ENCODE measurements at regions not wholly inside any gene's neighbourhood (a gene's known extent, or its start where the extent isn't known, plus 50 kb on each side); places are given as distances from the start of the nearest gene placed in this dataset.

DNA sequence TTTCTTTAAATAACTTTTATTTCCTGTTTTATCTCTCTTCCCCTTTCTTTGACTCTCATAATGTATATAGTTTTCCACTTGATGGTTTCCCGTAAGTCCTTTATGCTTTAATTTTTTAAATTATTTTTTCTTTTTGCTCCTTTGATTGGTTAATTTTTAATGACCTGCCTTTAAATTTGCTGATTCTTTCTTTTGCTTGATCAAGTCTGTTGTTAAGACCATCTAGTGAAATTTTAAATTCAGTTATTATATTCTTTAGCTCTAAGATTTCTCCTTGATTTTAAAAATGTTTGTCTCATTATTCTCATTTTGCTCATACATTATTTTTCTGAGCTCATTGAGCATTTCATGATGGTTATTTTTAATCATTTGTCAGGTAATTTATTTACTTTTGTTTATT lies 718.6 kb downstream of the METTL15 start:
- Histone ChIP-seq H3K9me3 (ENCODE audit: control insufficient read depth in 2 of 2, insufficient read depth in 1 of 2, low read depth in 1 of 2, low read length in 1 of 2) (no peaks in the 10 kb centered on the region), H3K27me3 (ENCODE audit: control insufficient read depth in 1 of 2, insufficient read depth in 2 of 2, low read length in 2 of 2) (no peaks in the 10 kb centered on the region), H3K36me3 (ENCODE audit: control insufficient read depth in 2 of 2, insufficient read depth in 2 of 2, low read length in 1 of 2) (no peaks in the 10 kb centered on the region), H3K4me3 (ENCODE audit: low read depth in 1 of 2, low read length in 2 of 2) (no peak overlapping the region), H3K4me1 (ENCODE audit: control insufficient read depth in 2 of 2, insufficient read depth in 2 of 2, low read length in 1 of 2) (no peaks in the 10 kb centered on the region), H3K27ac (ENCODE audit: low read depth in 2 of 2, low read length in 1 of 2) (no peak overlapping the region)
- 83 to 92% methylated on average over 1 of the region's 1 CpG for WGBS, 2 donors

DNA sequence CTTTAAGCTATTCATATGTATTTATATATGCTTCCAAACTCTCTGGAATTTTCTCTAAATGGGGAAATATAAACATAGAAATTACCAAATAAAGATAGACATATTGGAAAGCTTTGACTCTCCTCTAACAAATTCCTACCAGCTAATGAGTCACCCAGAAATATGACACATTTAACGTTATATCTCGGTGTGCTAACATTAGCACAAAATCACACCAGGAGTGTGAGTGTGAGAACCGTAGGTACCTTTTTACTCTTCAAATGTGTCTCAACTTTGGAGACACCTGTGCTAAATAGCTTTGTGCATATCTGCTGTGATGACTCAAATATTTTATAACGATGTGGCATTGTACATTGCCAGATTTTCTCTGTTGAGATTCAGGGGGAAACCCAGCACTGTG lies 714.4 kb downstream of the METTL15 start:
- H3K4me1 ChIP-seq (ENCODE audit: control insufficient read depth in 2 of 2, insufficient read depth in 2 of 2, low read length in 1 of 2) = no peaks in the 10 kb centered on the region
- H3K27me3 ChIP-seq (ENCODE audit: control insufficient read depth in 1 of 2, insufficient read depth in 2 of 2, low read length in 2 of 2) = no peaks in the 10 kb centered on the region
- H3K4me3 ChIP-seq (ENCODE audit: low read depth in 1 of 2, low read length in 2 of 2) = no peak overlapping the region
- WGBS, 2 donors = 73 to 78% methylated on average over 4 of the region's 4 CpGs
- no peaks in the 10 kb centered on the region for H3K36me3 ChIP-seq (ENCODE audit: control insufficient read depth in 2 of 2, insufficient read depth in 2 of 2, low read length in 1 of 2)
- H3K9me3 ChIP-seq (ENCODE audit: control insufficient read depth in 2 of 2, insufficient read depth in 1 of 2, low read depth in 1 of 2, low read length in 1 of 2) = no peaks in the 10 kb centered on the region
- no peak overlapping the region for H3K27ac ChIP-seq (ENCODE audit: low read depth in 2 of 2, low read length in 1 of 2)

DNA sequence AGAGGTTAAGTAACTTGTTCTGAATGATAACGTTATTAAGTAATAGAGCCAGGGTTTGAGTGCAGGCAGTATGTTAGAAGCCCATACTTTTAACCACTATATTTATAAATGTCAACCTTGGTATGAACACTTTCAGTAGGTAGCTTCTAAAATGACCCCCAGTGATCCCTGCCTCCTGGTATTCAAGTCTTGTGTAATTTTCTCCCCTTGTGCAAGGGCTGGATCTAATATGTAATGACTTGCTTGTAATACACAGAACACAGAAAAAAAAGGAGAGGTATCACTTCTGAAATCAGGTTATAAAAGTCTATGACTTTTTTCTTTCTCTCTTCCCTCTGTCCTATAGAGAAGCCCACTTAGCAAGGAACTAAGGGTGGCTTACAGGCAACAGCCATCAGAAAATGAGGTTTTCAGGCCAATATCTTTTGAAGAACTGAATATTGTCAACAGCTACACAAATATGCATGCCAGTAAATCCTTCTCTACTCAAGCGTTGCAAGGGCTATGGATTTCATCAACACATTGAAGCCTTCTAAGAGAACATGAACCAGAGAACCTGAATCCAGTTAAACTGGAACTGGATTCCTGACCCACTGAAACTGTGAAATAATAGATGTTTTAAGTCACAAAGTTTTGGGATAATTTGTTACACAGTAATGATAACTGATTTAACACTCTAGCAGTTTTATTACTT lies 712.3 kb downstream of the METTL15 start:
- 74 to 76% methylated on average over 2 of the region's 2 CpGs for WGBS, 2 donors
- Histone ChIP-seq H3K27me3 (ENCODE audit: control insufficient read depth in 1 of 2, insufficient read depth in 2 of 2, low read length in 2 of 2) (no peaks in the 10 kb centered on the region), H3K4me1 (ENCODE audit: control insufficient read depth in 2 of 2, insufficient read depth in 2 of 2, low read length in 1 of 2) (no peaks in the 10 kb centered on the region), H3K27ac (ENCODE audit: low read depth in 2 of 2, low read length in 1 of 2) (no peak overlapping the region), H3K4me3 (ENCODE audit: low read depth in 1 of 2, low read length in 2 of 2) (no peak overlapping the region), H3K9me3 (ENCODE audit: control insufficient read depth in 2 of 2, insufficient read depth in 1 of 2, low read depth in 1 of 2, low read length in 1 of 2) (no peaks in the 10 kb centered on the region), H3K36me3 (ENCODE audit: control insufficient read depth in 2 of 2, insufficient read depth in 2 of 2, low read length in 1 of 2) (no peaks in the 10 kb centered on the region)

DNA sequence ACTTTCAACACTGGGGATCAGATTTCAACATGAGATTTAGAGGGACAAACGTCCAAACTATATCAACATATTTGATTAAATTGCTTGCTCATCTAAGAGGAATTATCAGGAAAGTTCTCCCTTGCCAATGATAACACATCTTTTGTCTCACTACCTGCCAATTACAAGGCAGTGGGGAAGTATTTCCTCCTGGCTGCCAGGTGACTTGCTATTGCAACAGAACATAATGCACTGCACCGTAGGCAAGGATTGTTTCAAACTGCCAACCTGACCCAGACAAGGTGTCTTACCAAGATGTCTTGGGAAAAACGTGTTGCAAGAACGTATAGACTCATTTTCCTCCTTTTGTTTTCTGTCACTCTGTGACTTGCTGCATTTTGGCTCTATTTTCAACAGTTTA lies 711.6 kb downstream of the METTL15 start:
- no peak overlapping the region for H3K4me3 ChIP-seq (ENCODE audit: low read depth in 1 of 2, low read length in 2 of 2)
- no peaks in the 10 kb centered on the region for H3K36me3 ChIP-seq (ENCODE audit: control insufficient read depth in 2 of 2, insufficient read depth in 2 of 2, low read length in 1 of 2)
- no peak overlapping the region for H3K27ac ChIP-seq (ENCODE audit: low read depth in 2 of 2, low read length in 1 of 2)
- H3K4me1 ChIP-seq (ENCODE audit: control insufficient read depth in 2 of 2, insufficient read depth in 2 of 2, low read length in 1 of 2) = no peaks in the 10 kb centered on the region
- 51 to 52% methylated on average over 4 of the region's 4 CpGs for WGBS, 2 donors
- no peaks in the 10 kb centered on the region for H3K9me3 ChIP-seq (ENCODE audit: control insufficient read depth in 2 of 2, insufficient read depth in 1 of 2, low read depth in 1 of 2, low read length in 1 of 2)
- no peaks in the 10 kb centered on the region for H3K27me3 ChIP-seq (ENCODE audit: control insufficient read depth in 1 of 2, insufficient read depth in 2 of 2, low read length in 2 of 2)

DNA sequence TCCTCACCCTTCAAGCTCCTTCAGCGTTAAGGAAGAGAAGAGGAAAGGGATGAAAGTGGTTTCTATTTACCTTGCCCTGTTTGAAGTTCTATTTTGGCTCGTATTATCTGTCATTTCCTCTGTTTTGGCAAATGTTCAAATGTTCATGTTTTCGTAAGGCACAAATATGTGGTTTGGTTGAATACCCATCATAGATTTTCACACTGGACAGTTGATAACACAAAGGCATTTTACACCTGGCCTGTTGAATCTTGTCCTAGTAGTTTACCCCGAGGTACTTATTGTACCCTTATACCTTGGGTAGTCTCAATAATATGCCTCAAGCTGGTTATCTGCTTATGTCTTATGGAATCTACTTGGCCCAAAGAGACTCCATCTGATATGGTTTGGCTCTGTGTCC lies 706.9 kb downstream of the METTL15 start:
- Histone ChIP-seq H3K4me3 (ENCODE audit: low read depth in 1 of 2, low read length in 2 of 2) (no peak overlapping the region), H3K36me3 (ENCODE audit: control insufficient read depth in 2 of 2, insufficient read depth in 2 of 2, low read length in 1 of 2) (no peaks in the 10 kb centered on the region), H3K27ac (ENCODE audit: low read depth in 2 of 2, low read length in 1 of 2) (no peak overlapping the region), H3K27me3 (ENCODE audit: control insufficient read depth in 1 of 2, insufficient read depth in 2 of 2, low read length in 2 of 2) (no peaks in the 10 kb centered on the region), H3K4me1 (ENCODE audit: control insufficient read depth in 2 of 2, insufficient read depth in 2 of 2, low read length in 1 of 2) (no peaks in the 10 kb centered on the region), H3K9me3 (ENCODE audit: control insufficient read depth in 2 of 2, insufficient read depth in 1 of 2, low read depth in 1 of 2, low read length in 1 of 2) (no peaks in the 10 kb centered on the region)
- 40 to 54% methylated on average over 4 of the region's 4 CpGs for WGBS, 2 donors

DNA sequence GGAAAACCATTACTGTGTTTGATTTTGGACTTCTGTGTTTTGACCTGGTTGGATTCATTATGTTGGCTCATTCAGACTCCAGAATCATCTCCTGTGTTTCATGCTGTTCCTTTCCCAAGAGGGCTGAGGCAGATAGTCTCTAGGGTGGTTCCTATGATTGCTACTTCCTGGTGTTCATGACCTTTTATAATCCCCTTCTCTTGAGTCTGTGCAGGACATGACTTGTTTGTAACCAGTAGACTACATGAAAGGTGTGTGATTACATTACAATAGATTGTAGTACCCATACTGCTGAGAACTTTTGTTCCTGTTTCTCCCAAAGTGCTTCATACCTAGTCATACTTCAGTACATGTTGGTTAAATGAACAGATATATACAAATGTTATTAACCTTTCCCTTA lies 700.6 kb downstream of the METTL15 start:
- H3K4me1 ChIP-seq (ENCODE audit: control insufficient read depth in 2 of 2, insufficient read depth in 2 of 2, low read length in 1 of 2) = no peaks in the 10 kb centered on the region
- no peaks in the 10 kb centered on the region for H3K9me3 ChIP-seq (ENCODE audit: control insufficient read depth in 2 of 2, insufficient read depth in 1 of 2, low read depth in 1 of 2, low read length in 1 of 2)
- H3K27me3 ChIP-seq (ENCODE audit: control insufficient read depth in 1 of 2, insufficient read depth in 2 of 2, low read length in 2 of 2) = no peaks in the 10 kb centered on the region
- no peak overlapping the region for H3K4me3 ChIP-seq (ENCODE audit: low read depth in 1 of 2, low read length in 2 of 2)
- H3K27ac ChIP-seq (ENCODE audit: low read depth in 2 of 2, low read length in 1 of 2) = no peak overlapping the region
- H3K36me3 ChIP-seq (ENCODE audit: control insufficient read depth in 2 of 2, insufficient read depth in 2 of 2, low read length in 1 of 2) = no peaks in the 10 kb centered on the region

DNA sequence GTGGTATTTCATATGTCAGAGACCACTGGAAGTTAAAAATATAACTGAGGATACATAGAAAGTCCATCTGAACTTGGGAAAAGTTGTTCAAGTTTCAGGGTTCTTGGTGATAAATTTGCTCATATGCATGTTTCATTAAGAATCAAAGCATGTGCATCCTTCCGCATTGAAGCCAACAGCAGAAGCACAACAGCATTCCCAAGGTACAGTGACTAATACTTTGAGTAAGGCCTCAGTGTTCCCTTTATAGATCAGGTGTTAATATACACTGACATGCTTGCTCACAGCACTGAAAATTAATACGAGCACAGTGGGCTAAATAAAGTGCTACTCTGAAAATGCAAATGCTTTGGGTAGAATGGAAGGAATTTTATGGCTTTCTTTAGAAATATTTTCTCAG lies 691.1 kb downstream of the METTL15 start:
- no peaks in the 10 kb centered on the region for H3K9me3 ChIP-seq (ENCODE audit: control insufficient read depth in 2 of 2, insufficient read depth in 1 of 2, low read depth in 1 of 2, low read length in 1 of 2)
- no peak overlapping the region for H3K27ac ChIP-seq (ENCODE audit: low read depth in 2 of 2, low read length in 1 of 2)
- WGBS, 2 donors = 74 to 77% methylated on average over 2 of the region's 2 CpGs
- no peaks in the 10 kb centered on the region for H3K36me3 ChIP-seq (ENCODE audit: control insufficient read depth in 2 of 2, insufficient read depth in 2 of 2, low read length in 1 of 2)
- H3K4me3 ChIP-seq (ENCODE audit: low read depth in 1 of 2, low read length in 2 of 2) = no peak overlapping the region
- H3K4me1 ChIP-seq (ENCODE audit: control insufficient read depth in 2 of 2, insufficient read depth in 2 of 2, low read length in 1 of 2) = no peaks in the 10 kb centered on the region
- no peaks in the 10 kb centered on the region for H3K27me3 ChIP-seq (ENCODE audit: control insufficient read depth in 1 of 2, insufficient read depth in 2 of 2, low read length in 2 of 2)

DNA sequence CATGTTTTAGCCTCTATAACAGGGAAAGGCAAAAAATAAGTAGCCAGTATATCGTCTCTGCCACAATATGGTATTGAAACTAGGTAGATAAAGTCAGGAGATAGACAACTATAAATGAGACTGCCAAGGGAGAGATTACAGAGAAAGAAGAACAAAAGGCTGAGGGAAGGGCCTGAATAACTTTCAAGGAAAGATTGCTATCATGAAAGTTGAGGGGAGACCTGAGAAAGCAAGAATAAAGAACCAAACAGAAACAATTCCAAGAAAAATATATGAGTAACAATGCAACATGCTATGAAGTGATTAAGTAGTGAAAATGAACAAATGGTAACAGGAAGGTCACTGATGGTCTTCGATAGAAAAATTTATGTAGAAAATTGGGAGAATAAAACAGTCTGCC lies 690.1 kb downstream of the METTL15 start:
- Histone ChIP-seq H3K4me1 (ENCODE audit: control insufficient read depth in 2 of 2, insufficient read depth in 2 of 2, low read length in 1 of 2) (no peaks in the 10 kb centered on the region), H3K4me3 (ENCODE audit: low read depth in 1 of 2, low read length in 2 of 2) (no peak overlapping the region), H3K27ac (ENCODE audit: low read depth in 2 of 2, low read length in 1 of 2) (no peak overlapping the region), H3K27me3 (ENCODE audit: control insufficient read depth in 1 of 2, insufficient read depth in 2 of 2, low read length in 2 of 2) (no peaks in the 10 kb centered on the region), H3K36me3 (ENCODE audit: control insufficient read depth in 2 of 2, insufficient read depth in 2 of 2, low read length in 1 of 2) (no peaks in the 10 kb centered on the region), H3K9me3 (ENCODE audit: control insufficient read depth in 2 of 2, insufficient read depth in 1 of 2, low read depth in 1 of 2, low read length in 1 of 2) (peaks cover 0 to 2% of the 10 kb centered on the region in 2 donors)
- WGBS, 2 donors = 74 to 77% methylated on average over 2 of the region's 2 CpGs

DNA sequence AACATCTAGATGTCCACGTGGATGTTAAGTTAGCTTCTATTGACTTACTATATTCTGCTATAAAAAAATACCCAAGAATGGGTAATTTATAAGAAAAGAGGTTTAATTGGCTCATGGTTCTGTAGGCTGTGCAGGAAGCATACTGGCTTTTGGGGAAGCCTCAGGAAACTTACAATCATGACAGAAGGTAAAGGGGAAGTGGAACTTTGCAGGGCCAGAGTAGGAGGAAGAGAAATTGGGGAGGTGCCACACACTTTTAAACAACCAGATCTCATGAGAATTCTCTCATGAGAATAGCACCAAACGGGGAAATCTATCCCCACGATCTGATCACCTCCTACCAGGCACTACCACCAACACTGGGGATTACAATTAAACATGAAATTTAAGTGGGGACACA lies 689.3 kb downstream of the METTL15 start:
- H3K27me3 ChIP-seq (ENCODE audit: control insufficient read depth in 1 of 2, insufficient read depth in 2 of 2, low read length in 2 of 2) = no peaks in the 10 kb centered on the region
- H3K4me1 ChIP-seq (ENCODE audit: control insufficient read depth in 2 of 2, insufficient read depth in 2 of 2, low read length in 1 of 2) = no peaks in the 10 kb centered on the region
- 74 to 75% methylated on average over 3 of the region's 3 CpGs for WGBS, 2 donors
- H3K27ac ChIP-seq (ENCODE audit: low read depth in 2 of 2, low read length in 1 of 2) = no peak overlapping the region
- no peaks in the 10 kb centered on the region for H3K36me3 ChIP-seq (ENCODE audit: control insufficient read depth in 2 of 2, insufficient read depth in 2 of 2, low read length in 1 of 2)
- H3K4me3 ChIP-seq (ENCODE audit: low read depth in 1 of 2, low read length in 2 of 2) = no peak overlapping the region
- peaks cover 0 to 3% of the 10 kb centered on the region in 2 donors for H3K9me3 ChIP-seq (ENCODE audit: control insufficient read depth in 2 of 2, insufficient read depth in 1 of 2, low read depth in 1 of 2, low read length in 1 of 2)

DNA sequence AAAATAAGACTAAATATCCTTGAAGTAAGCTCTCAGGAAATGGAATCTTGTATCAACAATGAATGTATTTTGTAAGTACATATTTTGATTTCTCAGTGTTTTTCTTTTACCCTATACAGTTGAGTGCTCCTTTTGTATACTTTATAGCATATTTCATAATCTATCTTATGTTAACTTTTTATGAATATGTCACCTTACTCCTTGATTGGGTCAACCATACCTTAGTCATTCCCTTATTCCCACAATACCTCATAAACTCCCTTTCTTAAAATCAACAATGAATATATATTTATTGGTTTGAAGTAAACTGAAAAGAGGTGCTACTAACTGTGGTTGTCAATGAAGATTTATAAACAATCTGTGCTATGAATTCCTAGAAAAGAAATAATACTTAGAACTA lies 686.2 kb downstream of the METTL15 start:
- Histone ChIP-seq H3K36me3 (ENCODE audit: control insufficient read depth in 2 of 2, insufficient read depth in 2 of 2, low read length in 1 of 2) (no peaks in the 10 kb centered on the region), H3K27ac (ENCODE audit: low read depth in 2 of 2, low read length in 1 of 2) (no peak overlapping the region), H3K27me3 (ENCODE audit: control insufficient read depth in 1 of 2, insufficient read depth in 2 of 2, low read length in 2 of 2) (no peaks in the 10 kb centered on the region), H3K4me1 (ENCODE audit: control insufficient read depth in 2 of 2, insufficient read depth in 2 of 2, low read length in 1 of 2) (no peaks in the 10 kb centered on the region), H3K9me3 (ENCODE audit: control insufficient read depth in 2 of 2, insufficient read depth in 1 of 2, low read depth in 1 of 2, low read length in 1 of 2) (peaks cover 0 to 3% of the 10 kb centered on the region in 2 donors), H3K4me3 (ENCODE audit: low read depth in 1 of 2, low read length in 2 of 2) (no peak overlapping the region)

Data from esophagus (tissue), 2 donors.